ENCODE measurements at regions not wholly inside any gene's neighbourhood (a gene's known extent, or its start where the extent isn't known, plus 50 kb on each side); places are given as distances from the start of the nearest gene placed in this dataset.

DNA sequence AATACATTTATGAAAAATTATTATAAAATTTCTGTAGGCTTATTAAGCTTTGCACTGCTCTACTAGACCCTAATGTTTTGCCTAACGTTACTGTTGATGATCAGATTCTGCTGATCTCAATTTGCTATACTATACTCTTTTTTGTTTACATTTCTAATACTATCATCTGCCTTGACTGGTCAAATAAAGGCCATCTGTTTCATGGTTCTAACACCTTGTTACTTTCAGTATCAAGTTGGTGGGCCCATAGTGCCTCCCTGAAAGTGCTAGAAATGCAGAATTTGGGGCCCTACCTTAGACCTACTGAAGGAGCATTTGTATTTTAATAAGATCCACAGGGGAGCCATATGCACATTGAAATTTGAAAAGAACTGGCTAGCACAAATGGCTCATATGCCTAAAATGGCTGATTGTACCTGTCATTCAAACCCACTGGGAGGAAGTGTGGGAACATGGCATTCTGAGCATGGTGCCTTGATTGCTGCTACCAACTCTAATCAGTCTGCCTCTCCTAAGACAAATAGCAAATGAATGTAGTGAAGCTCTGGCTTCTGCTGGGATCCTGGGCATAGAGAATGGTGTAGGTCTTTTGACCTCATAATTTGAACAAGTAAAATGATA lies 199.1 kb upstream of the BTBD3 start:
- DNase-seq (ENCODE audit: low spot score) = no peak

DNA sequence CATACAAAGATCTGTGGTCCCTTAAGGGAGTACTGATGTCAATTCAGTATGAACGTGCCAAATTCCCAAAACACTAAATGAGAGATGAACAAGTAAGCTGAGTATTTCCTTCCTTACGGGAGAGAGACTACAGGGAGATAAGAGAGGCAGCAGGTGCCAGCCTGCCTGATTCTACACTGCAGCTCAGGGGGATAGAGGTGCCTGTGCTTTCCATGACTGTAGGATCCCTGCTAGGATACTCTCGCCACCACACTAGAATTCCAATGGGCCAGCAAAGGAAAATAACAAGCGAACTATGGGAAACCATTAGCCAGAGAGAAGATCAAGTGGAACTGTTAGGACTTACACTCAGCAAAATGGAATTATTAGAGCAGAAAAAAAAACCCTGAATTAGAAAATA lies 198.5 kb upstream of the BTBD3 start:
- no peak for DNase-seq (ENCODE audit: low spot score)

DNA sequence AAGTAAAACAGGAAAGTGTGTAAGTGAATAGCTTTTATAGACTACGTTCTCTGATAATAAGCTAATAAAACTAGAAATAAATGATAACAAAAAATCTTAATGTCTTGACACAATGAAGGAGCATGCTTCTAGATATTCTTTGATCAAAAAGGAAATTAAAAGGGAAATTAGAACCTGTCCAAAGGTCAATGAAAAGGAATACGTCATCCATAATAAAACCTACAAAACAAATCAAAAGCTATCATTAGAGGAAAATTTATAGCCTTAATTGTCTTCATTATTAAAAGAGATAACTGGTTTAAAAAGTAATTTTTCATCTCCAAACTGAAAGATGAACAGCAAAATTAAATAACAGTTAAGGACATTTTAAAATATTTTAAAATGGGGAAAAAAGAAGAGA lies 196.3 kb upstream of the BTBD3 start:
- DNase-seq (ENCODE audit: low spot score) = no peak

DNA sequence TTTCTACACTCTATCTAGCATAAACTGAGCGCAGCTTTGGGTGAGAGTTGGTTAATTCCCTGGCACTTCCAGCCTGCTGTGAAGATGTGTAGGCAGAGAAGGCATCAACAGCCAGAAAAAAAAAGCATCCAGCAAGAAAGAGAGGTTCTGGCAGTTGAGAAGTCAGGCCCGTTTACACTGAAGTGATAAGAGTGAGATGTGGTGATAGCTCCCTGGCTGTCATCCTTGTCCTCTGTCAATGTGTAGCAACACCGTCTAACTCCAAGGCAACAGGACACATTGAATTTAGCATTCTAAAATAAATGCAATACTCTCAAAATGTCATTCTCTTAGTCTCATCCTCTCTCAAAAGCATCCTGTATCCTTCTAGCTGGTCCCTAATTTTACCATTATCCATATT lies 193.6 kb upstream of the BTBD3 start:
- no peak for DNase-seq (ENCODE audit: low spot score)

DNA sequence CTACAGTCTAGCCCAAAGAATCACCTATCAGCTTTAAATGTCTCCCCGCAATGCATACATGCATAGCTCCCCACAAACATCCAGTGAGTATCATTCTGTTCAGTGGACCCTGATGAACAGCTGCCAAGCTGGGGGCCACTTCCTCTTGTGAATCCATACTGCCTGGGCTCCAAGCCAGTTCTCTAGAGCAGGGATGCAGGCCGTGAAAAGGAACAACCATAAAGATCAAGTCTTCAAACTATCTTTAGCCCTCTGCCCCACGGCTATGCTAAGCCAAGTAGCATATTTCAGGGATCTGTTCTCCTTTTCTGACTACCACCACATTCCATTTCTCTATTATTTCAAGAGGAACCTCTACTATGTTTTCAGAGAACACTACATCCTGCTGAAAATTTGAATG lies 191.7 kb upstream of the BTBD3 start:
- DNase-seq (ENCODE audit: low spot score) = no peak

DNA sequence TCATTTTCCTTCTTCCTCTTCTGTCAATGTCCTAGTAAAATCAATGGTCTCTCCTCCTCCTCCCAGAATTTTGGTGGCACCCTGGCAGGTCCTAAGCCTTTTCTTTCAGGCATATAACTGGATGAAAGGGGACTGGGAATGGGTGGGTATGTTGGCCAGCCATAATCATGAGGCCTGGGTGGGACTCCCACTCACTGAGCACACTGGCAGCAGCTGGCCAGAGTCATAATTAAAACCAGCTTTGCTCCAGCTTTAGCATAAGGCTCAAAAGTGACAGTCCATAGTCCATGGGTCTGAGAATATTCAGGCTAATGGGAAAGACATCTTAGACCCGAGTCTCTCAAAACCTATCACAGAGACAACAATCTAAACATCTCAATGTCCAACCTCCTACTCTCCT lies 190.0 kb upstream of the BTBD3 start:
- DNase-seq (ENCODE audit: low spot score) = no peak

DNA sequence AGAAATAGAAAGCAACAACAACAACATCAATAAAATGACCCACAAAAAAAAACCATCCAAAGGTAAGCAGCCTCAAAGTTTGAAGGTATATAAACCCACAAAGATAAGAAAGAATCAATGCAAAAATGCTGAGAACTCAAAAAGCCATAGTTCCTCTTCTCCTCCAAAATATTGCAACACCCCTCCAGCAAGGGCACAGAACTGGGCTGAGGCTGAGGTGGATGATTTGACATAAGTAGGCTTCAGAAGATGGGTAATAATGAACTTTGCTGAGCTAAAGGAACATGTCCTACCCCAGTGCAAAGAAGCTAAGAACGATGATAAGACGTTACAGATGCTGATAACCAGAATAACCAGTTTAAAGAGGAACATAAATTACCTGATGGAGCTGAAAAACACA lies 188.8 kb upstream of the BTBD3 start:
- DNase-seq (ENCODE audit: low spot score) = no peak

DNA sequence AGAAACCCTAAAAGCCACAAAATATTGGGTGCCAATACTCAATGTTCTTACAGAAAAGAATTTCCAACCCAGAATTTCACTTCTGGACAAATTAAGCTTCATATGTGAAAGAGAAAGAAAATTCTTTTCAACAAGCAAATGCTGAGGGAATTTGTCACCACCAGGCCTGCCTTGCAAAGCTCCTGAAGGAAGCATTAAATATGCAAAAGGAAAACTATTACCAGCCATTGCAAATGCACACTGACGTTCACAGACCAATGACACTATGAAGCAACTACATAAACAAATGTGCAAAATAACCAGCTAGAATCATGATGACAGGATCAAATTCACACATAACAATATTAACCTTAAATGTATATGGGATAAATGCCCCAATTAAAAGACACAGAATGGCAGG lies 187.9 kb upstream of the BTBD3 start:
- DNase-seq (ENCODE audit: low spot score) = no peak

DNA sequence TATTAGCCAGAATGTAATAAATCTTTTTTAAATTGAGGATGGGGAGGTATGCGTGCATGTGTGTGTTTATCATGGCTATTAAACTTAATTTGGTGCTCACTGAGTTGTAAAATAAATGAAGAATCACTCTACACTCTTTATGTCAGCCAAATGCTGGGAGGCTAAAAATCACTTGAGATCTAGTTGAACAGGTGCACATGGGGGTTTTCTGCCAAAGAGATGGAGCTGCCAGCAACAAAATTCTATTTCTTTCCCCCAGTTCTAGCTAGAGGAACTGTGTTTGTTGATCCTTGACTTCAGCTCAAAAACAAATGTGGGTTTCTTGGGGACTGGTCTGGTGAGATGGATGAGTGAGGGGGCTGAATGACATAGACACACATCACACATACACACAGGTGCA lies 183.3 kb upstream of the BTBD3 start:
- no peak for DNase-seq (ENCODE audit: low spot score)

DNA sequence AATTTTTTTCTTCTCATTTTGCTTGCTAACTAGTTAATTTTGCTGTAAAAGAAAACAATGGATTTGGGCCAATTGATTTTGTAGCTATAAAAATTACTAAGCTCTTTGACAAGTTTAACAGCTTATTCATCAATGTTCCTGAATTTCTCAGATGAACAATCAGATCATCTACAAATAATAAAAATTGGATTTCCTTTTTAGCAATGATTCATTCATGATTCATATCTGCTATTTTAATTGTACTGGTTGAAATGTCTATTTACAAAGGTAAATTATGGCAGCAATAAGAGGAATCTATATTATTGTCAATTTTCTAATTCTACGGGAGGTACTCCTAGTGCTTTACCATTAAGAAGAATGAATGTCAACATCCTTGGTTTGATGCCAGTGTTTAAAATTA lies 178.8 kb upstream of the BTBD3 start:
- DNase-seq (ENCODE audit: low spot score) = no peak

DNA sequence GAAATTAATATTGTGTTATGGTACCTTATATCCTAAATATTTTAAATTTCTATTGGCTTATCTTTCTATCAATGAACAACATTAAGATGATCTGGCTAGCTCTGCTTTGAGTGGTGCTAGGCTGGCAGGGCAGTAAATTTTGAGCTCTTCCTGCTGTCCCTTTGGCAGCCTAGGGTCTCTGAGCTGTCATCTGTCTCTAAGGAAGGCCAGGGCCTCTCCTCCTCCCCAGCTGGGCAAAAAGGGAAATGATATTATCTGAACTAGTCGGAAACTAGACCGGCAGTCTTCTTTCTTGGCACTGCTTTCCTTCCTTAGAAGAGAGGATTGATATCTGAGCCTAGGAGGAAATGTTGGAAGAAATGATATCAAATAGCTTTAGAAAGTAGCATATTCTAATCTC lies 176.7 kb upstream of the BTBD3 start:
- no peak for DNase-seq (ENCODE audit: low spot score)

DNA sequence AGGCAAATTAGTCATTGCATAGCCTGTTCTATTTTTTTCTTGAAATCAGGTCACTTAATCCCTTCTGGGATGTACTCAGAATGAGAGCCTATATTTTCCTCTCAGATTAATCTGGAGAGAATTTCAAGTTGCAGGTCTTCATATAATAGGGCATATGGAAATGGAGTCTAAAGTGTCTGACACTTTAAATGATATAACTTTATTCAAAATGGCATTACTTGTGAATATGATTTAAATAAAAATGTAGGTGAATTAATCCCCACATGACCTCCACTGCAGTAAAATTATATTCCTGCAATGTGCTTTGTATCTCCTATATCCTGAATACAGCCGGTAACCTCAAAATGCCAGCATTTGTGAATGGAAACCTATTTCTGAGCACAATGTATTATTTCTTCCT lies 172.5 kb upstream of the BTBD3 start:
- no peak for DNase-seq (ENCODE audit: low spot score)

DNA sequence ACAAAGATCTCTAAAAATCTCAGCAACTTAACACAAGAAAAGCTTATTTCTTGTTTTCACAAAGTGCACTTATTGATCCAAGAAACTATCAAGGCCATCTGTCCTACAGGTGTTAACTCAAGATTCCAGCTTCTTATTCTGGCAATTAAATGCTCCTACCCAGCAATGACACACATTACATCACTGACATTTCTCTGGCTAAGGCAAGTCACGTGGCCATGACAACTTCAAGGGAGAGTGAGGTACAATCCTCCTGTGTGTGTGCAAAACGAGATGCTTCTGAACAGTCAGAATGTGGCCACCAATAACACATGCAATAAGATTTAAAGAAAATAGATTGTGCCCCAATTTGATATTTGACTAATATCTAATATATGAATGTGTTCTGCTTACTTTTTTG lies 169.3 kb upstream of the BTBD3 start:
- DNase-seq (ENCODE audit: low spot score) = no peak

DNA sequence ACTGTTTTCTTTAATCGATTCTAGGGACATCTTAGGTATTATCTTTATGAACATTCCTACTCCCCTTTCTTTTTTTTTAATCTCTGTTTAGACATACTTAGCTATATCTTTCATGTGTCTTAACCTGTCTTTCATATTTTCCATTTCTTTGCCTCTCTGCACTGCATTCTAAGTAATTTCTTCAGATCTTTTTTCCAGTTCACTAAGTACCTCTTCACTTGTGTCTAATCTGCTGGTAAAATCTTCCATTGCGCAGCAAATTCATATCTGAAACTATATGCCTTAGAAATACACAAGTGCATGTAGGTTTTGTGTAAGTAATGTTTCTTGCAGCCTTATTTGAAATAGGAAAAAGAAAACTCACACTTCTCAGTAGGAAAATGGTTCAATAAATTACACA lies 165.4 kb upstream of the BTBD3 start:
- DNase-seq (ENCODE audit: low spot score) = no peak

DNA sequence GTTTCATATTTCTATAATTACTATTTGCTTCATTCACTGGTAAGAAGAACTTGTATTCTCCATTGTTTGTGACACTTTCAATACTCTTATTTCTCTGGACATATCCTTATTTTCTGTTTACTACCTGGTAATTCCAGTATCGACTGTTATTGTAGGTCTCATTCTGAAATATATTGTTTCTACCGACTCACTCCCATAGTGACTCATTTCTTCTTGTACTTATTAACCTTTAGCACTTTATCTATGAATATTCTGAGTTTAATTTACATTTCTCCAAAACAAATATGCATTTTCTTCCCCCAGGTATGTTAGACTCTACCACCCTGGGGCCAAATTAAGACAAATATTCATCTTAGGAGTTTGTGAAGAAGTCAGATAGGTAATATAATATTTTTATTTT lies 164.5 kb upstream of the BTBD3 start:
- no peak for DNase-seq (ENCODE audit: low spot score)

DNA sequence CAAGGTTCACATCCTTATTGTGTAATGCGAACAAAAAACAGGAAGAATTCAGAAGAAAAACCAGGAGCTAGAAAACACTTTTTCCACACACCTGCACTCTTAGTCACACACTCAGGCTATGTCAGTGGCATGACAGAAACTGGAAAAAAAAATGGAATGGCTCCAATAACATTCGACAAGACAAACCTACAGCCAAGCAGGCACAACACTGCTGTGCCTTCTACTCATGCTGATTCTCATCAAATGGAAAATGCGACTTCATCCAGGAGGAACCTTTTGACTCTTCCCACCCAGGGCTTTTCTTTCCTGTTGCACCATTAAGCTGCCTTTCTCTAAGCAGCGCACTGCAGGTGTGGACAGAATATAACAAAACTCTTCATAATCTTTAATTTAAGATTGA lies 163.2 kb upstream of the BTBD3 start:
- DNase-seq (ENCODE audit: low spot score) = no peak

DNA sequence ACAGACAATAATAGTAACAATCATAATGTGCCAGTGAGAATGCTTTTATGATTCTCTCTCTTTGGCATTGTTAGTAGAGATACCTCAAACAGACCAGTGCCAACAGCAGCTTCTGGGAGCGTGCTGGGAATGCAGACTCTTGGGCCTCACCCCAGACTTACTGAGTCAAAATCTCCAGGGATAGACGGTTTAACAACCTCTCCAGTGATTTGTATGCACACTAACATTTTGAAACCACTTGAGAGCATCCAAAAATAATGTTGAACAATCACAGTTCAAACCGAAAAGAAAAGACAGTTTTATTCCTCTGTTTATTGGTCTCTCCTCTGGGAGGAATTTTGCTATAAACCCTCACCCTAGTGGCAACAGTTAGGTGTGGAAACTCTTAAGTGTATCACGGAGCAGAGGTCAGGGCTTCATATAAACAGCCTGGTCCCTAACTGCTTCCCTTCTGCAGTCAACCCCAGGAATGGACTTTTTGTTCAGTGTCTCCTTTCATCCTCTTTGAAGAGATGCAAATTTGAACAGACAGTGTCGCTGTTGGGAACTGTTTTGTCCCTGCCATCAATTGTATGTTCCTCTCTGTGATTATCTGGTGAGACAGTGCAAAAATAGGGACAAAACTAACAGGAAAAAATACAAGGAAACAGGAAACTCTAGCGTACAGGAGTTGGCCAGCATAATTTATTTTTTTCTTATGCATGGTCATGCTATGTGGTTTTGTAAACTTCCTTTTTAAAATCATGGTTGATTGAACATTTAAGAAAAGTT lies 162.4 kb upstream of the BTBD3 start:
- DNase-seq (ENCODE audit: low spot score) = no peak

DNA sequence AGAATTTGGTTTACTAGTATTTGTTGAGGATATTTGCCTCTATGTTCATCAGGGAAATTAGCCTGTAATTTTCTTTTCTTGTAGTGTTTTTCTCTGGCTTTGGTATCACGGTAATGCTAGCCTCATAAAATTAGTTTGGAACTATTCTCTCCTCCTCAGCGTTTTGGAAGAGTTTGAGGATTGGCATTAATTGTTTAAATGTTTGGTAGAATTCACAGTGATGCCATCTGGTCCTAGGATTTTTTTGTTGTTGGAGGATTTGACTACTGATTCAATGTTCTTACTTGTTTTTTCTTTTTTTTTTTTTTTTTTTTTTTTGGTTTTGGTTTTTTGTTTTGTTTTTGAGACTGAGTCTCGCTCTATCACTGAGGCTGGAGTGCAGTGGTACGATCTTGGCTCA lies 156.2 kb upstream of the BTBD3 start:
- DNase-seq (ENCODE audit: low spot score) = no peak

DNA sequence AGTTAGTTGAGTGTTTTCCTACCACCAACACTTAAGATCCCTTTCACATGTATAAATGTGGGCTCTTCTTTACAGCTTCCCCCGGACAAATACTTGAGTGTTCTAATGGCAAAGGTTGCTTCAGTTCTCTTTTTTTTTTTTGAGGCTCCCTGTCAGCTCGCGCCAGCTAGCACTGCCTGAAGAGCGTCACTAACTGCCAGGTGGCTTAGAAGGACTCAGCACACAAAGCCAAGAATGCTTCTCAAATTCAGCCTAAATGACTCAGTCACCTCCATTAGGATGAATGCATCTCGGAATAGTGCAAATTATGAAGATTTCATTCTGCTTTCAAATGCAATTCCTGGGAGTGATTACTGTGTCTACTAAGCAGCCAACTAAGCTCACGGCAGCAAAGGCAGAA lies 150.7 kb upstream of the BTBD3 start:
- no peak for DNase-seq (ENCODE audit: low spot score)

DNA sequence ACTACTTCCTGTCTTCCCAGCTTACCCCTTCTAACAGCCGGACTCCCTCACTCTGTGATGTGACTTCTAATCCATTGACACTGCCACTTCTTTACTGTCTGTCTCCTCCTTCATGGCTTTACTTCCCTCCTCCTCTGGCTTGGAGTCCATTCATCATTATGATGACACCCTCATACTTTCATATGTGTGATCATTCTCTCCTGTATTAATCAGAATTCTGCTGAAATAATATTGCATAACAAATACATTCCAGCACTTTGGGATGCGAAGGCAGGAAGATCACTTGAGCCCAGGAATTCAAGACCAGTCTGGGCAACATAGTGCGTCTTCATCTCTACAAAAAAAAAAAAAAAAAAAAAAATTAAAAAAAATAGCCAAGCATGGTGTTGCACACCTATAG lies 147.9 kb upstream of the BTBD3 start:
- DNase-seq (ENCODE audit: low spot score) = no peak

DNA sequence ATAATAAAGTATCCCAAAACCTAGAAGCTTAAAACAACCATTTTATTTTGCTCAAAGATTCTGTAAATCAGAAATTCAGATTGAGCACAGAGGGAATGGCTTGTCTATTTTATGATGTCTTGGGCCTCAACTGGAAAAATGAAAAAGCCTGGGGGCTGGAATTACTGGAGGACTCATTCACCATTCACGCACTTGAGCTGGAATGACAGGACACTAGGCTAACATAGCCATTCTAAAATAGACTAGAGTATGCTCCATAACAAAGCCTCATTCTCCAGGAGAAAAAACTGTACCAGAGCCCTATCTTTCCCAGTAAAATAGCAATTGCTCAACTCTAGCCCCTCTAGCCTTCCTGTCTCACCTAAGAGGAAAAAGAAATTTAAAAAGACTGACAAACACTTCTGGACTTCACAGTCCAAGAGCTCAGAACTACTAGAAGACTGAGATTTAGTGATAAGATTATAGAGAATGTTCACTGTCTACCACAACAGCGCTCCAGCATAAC lies 145.4 kb upstream of the BTBD3 start:
- DNase-seq (ENCODE audit: low spot score) = no peak

DNA sequence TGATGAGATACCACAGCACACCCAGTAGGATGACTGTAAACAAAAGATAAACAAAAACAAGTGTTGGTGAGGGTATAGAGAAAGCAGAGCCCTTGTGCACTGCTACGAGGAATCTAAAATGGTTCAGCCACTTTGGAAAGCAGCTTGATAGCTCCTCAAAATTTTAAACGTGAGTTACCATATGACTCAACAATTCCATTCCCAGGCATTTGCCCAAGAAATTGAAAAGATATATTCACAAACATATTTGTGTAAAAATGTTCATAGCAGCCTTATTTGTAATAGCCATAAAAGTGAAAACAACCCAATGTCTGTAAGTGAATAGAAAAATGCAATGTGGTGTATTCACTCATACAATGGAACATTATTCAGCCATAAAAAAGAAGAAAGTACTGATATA lies 141.0 kb upstream of the BTBD3 start:
- no peak for DNase-seq (ENCODE audit: low spot score)

DNA sequence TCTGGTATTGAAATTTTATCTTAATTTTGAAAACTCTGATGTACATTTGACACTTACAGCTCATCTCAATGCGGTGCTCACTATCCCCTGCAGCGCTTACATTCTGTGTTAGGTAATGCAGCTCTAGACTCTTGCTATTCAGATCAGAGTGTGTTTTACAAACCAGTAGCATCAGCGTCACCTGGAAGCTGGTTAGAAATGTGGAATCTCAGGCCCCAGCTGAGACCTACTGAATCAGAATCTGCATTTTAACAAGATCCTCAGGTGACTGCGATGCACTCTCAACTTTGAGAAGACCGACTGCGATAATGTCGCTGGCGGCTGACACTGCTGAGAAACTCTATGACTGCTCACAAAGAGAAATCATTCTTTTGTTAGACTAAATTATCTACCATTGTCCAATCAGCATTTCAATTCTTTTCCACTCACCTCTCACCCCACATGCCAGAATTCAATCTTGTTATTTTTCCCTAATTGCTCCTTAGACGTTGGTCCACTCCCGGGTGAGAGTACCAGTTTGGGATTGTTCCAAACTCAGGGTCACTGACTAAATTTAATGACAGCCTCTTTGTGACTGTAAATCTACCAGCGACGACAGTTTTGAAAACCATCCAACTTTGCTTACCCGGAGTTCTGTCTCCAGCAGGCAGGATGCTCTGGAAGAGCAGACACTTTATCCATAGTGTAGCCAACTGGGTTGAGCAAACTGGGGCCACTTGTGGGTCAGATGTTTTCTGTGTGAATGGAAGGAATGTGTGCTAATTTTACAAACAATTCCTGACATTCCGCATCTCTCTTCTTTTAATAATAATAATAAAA lies 140.1 kb upstream of the BTBD3 start:
- DNase-seq (ENCODE audit: low spot score) = peak; percentile 65
